ENCODE measurements at regions not wholly inside any gene's neighbourhood (a gene's known extent, or its start where the extent isn't known, plus 50 kb on each side); places are given as distances from the start of the nearest gene placed in this dataset.

DNA sequence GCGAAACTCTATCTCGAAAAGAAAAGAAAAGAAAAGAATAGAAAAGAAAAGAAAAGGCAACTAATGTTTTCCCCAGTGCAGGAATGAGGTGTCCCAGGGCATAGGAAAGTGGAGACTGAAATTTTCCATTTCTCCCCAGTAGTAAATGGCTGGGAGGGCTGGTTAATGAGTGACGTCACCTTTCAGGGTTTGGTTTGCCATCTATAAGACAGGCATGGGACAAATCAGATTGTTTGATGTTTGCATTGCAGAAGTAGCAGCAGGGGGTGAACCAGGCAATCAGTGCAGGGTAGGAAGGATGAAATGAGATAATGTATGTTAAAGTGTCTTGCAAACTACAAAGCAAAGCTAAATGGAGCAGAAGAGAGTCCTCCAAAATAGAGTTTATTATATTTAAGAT, 533.4 kb downstream of the PKHD1 start:
- Histone ChIP-seq H3K27ac (ENCODE audit: low read depth) (no peak overlapping the region), H3K79me2 (replicated peaks; ENCODE audit: insufficient read depth) (no peaks in the 10 kb centered on the region), H4K20me1 (replicated peaks; ENCODE audit: insufficient read depth) (no peaks in the 10 kb centered on the region), H3K4me3 (no peak overlapping the region), H2AFZ (no peak overlapping the region), H3K4me2 (no peak overlapping the region), H3K4me1 (ENCODE audit: insufficient read depth) (no peaks in the 10 kb centered on the region; the same call in 1 of the 2 replicates), H3K36me3 (ENCODE audit: insufficient read depth) (no peaks in the 10 kb centered on the region), H3F3A (replicated peaks; ENCODE audit: low read depth) (no peaks in the 10 kb centered on the region), H3K9me2 (ENCODE audit: insufficient read depth) (no peaks in the 10 kb centered on the region), H3K27me3 (ENCODE audit: insufficient read depth) (no peaks in the 10 kb centered on the region)
- no peak for DNase-seq (ENCODE audit: low spot score)
- peaks cover 2% of the 10 kb centered on the region for H3K27me3 Mint-ChIP-seq (ENCODE audit: insufficient read depth, low read depth, poor library complexity)
- ATAC-seq, result no peak
- no peaks in the 10 kb centered on the region for H3K9me3 Mint-ChIP-seq
- TF ChIP-seq POLR2AphosphoS5 (IDR thresholded peaks at IDR 0.05; ENCODE audit: low read depth) (no peak), EZH2phosphoT487 (IDR thresholded peaks at IDR 0.05; ENCODE audit: unreplicated experiment) (no peak), ZNF114 (CRISPR knock-in tag; IDR thresholded peaks at IDR 0.05) (no peak), ZNF331 (CRISPR knock-in tag; IDR thresholded peaks at IDR 0.05; ENCODE audit: low read depth) (no peak), STAT1 (IDR thresholded peaks at IDR 0.05; ENCODE audit: unreplicated experiment) (no peak), EZH2 (IDR thresholded peaks at IDR 0.05; ENCODE audit: low read depth, unreplicated experiment) (no peak), NANOG (IDR thresholded peaks at IDR 0.05; ENCODE audit: borderline replicate concordance) (no peak), JUNB (IDR thresholded peaks at IDR 0.05; ENCODE audit: unreplicated experiment) (no peak), CREB1 (CRISPR knock-in tag; IDR thresholded peaks at IDR 0.05; ENCODE audit: low read depth) (no peak)
- TF ChIP-seq, protein P1, sequence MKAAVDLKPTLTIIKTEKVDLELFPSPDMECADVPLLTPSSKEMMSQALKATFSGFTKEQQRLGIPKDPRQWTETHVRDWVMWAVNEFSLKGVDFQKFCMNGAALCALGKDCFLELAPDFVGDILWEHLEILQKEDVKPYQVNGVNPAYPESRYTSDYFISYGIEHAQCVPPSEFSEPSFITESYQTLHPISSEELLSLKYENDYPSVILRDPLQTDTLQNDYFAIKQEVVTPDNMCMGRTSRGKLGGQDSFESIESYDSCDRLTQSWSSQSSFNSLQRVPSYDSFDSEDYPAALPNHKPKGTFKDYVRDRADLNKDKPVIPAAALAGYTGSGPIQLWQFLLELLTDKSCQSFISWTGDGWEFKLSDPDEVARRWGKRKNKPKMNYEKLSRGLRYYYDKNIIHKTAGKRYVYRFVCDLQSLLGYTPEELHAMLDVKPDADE (IDR thresholded peaks at IDR 0.05), result no peak
- TF ChIP-seq, protein P2, sequence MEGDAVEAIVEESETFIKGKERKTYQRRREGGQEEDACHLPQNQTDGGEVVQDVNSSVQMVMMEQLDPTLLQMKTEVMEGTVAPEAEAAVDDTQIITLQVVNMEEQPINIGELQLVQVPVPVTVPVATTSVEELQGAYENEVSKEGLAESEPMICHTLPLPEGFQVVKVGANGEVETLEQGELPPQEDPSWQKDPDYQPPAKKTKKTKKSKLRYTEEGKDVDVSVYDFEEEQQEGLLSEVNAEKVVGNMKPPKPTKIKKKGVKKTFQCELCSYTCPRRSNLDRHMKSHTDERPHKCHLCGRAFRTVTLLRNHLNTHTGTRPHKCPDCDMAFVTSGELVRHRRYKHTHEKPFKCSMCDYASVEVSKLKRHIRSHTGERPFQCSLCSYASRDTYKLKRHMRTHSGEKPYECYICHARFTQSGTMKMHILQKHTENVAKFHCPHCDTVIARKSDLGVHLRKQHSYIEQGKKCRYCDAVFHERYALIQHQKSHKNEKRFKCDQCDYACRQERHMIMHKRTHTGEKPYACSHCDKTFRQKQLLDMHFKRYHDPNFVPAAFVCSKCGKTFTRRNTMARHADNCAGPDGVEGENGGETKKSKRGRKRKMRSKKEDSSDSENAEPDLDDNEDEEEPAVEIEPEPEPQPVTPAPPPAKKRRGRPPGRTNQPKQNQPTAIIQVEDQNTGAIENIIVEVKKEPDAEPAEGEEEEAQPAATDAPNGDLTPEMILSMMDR (conservative IDR thresholded peaks at IDR 0.05; ENCODE audit: low read depth in 2 of 2), result no peak
- TF ChIP-seq, protein P3, sequence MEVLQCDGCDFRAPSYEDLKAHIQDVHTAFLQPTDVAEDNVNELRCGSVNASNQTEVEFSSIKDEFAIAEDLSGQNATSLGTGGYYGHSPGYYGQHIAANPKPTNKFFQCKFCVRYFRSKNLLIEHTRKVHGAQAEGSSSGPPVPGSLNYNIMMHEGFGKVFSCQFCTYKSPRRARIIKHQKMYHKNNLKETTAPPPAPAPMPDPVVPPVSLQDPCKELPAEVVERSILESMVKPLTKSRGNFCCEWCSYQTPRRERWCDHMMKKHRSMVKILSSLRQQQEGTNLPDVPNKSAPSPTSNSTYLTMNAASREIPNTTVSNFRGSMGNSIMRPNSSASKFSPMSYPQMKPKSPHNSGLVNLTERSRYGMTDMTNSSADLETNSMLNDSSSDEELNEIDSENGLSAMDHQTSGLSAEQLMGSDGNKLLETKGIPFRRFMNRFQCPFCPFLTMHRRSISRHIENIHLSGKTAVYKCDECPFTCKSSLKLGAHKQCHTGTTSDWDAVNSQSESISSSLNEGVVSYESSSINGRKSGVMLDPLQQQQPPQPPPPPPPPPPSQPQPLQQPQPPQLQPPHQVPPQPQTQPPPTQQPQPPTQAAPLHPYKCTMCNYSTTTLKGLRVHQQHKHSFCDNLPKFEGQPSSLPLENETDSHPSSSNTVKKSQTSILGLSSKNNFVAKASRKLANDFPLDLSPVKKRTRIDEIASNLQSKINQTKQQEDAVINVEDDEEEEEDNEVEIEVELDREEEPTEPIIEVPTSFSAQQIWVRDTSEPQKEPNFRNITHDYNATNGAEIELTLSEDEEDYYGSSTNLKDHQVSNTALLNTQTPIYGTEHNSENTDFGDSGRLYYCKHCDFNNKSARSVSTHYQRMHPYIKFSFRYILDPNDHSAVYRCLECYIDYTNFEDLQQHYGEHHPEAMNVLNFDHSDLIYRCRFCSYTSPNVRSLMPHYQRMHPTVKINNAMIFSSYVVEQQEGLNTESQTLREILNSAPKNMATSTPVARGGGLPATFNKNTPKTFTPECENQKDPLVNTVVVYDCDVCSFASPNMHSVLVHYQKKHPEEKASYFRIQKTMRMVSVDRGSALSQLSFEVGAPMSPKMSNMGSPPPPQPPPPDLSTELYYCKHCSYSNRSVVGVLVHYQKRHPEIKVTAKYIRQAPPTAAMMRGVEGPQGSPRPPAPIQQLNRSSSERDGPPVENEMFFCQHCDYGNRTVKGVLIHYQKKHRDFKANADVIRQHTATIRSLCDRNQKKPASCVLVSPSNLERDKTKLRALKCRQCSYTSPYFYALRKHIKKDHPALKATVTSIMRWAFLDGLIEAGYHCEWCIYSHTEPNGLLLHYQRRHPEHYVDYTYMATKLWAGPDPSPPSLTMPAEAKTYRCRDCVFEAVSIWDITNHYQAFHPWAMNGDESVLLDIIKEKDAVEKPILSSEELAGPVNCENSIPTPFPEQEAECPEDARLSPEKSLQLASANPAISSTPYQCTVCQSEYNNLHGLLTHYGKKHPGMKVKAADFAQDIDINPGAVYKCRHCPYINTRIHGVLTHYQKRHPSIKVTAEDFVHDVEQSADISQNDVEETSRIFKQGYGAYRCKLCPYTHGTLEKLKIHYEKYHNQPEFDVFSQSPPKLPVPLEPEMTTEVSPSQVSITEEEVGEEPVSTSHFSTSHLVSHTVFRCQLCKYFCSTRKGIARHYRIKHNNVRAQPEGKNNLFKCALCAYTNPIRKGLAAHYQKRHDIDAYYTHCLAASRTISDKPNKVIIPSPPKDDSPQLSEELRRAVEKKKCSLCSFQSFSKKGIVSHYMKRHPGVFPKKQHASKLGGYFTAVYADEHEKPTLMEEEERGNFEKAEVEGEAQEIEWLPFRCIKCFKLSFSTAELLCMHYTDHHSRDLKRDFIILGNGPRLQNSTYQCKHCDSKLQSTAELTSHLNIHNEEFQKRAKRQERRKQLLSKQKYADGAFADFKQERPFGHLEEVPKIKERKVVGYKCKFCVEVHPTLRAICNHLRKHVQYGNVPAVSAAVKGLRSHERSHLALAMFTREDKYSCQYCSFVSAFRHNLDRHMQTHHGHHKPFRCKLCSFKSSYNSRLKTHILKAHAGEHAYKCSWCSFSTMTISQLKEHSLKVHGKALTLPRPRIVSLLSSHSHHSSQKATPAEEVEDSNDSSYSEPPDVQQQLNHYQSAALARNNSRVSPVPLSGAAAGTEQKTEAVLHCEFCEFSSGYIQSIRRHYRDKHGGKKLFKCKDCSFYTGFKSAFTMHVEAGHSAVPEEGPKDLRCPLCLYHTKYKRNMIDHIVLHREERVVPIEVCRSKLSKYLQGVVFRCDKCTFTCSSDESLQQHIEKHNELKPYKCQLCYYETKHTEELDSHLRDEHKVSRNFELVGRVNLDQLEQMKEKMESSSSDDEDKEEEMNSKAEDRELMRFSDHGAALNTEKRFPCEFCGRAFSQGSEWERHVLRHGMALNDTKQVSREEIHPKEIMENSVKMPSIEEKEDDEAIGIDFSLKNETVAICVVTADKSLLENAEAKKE (CRISPR knock-in tag; IDR thresholded peaks at IDR 0.05), result no peak
- TF ChIP-seq, protein P4, sequence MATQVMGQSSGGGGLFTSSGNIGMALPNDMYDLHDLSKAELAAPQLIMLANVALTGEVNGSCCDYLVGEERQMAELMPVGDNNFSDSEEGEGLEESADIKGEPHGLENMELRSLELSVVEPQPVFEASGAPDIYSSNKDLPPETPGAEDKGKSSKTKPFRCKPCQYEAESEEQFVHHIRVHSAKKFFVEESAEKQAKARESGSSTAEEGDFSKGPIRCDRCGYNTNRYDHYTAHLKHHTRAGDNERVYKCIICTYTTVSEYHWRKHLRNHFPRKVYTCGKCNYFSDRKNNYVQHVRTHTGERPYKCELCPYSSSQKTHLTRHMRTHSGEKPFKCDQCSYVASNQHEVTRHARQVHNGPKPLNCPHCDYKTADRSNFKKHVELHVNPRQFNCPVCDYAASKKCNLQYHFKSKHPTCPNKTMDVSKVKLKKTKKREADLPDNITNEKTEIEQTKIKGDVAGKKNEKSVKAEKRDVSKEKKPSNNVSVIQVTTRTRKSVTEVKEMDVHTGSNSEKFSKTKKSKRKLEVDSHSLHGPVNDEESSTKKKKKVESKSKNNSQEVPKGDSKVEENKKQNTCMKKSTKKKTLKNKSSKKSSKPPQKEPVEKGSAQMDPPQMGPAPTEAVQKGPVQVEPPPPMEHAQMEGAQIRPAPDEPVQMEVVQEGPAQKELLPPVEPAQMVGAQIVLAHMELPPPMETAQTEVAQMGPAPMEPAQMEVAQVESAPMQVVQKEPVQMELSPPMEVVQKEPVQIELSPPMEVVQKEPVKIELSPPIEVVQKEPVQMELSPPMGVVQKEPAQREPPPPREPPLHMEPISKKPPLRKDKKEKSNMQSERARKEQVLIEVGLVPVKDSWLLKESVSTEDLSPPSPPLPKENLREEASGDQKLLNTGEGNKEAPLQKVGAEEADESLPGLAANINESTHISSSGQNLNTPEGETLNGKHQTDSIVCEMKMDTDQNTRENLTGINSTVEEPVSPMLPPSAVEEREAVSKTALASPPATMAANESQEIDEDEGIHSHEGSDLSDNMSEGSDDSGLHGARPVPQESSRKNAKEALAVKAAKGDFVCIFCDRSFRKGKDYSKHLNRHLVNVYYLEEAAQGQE (IDR thresholded peaks at IDR 0.05; ENCODE audit: unreplicated experiment), result no peak
- peaks cover 12% of the 10 kb centered on the region for H3K4me1 Mint-ChIP-seq
- no peaks in the 10 kb centered on the region for H3K36me3 Mint-ChIP-seq (ENCODE audit: low read depth)
- H3K4me3 Mint-ChIP-seq, result no peak overlapping the region
- no peak overlapping the region for H3K27ac Mint-ChIP-seq
